ENCODE measurements at regions not wholly inside any gene's neighbourhood (a gene's known extent, or its start where the extent isn't known, plus 50 kb on each side); places are given as distances from the start of the nearest gene placed in this dataset.
"Not testable (repeated sequence)": the region's sequence is repeated elsewhere in the genome, so short reads cannot be mapped to it uniquely, and the experiment has no call there.

DNA sequence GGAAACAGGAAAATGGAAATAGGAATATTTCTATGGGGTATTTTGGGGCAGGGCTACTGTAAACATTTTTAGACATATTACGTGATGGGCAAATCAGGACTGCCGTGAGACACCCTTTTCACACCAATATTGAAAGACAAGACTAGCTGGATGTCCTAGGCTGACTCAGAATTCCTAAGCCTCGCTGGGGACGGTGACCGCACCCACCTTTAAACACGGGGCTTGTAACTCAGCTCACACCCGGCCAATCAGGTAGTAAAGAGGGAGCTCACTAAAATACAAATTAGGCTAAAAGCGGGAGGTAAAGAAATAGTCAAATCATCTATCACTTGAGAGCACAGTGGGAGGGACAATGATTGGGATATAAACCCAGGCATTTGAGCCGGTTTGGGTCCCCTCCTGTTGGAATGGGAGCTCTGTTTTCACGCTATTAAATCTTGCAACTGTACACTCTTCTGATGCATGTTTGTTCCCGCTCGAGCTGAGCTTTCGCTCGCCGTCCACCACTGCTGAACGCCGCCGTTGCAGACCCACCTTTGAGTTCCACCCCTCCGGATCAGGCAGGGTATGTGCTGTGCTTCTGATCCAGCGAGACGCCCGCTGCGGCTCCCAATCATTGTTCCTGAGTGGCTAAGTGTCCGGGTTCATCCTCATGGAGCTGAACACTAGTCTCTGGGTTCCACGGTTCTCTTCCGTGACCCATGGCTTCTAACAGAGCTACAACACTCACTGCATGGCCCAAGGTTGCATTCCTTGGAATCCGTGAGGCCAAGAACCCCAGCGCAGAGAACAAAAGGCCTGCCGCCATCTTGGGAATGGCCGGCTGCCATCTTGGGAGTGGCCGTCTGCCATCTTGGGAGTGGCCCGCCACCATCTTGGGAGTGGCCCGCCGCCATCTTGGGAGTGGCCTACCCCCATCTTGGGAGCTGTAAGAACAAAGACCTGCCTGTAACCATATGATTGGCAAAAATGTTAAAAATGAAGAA, 152.6 kb downstream of the CRLF2 start:
- no peak for DNase-seq (ENCODE audit: low spot score)

DNA sequence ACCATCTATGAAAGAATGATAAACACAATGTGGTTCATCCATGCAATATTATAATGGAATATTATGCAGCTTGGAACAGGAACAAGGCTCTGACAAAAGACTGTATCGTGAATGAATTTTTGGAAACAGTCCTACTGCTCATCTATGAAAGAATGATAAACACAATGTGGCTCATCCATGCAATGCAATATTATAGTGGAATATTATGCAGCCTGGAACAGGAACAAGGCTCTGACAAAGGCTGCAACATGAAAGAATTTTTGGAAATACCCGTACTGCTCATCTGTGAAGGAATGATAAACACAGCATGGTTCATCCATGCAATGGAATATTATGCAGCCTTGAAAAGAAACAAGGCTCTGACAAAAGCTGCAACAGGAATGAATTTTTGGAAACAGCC, 158.8 kb downstream of the CRLF2 start:
- DNase-seq (ENCODE audit: low spot score), result not testable (repeated sequence)

DNA sequence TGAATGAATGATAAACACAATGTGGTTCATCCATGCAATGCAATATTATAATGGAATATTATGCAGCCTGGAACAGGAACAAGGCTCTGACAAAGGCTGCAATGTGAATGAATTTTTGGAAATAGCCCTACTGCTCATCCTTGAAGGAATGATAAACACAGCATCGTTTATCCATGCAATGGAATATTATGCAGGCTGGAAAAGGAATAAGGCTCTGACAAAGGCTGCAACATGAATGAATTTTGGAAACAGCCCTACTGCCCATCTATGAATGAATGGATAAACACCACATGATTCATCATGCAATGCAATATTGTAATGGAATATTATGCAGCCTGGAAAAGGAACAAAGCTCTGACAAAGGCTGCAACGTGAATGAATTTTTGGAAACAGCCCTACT, 159.4 kb downstream of the CRLF2 start:
- DNase-seq (ENCODE audit: low spot score), result no peak

DNA sequence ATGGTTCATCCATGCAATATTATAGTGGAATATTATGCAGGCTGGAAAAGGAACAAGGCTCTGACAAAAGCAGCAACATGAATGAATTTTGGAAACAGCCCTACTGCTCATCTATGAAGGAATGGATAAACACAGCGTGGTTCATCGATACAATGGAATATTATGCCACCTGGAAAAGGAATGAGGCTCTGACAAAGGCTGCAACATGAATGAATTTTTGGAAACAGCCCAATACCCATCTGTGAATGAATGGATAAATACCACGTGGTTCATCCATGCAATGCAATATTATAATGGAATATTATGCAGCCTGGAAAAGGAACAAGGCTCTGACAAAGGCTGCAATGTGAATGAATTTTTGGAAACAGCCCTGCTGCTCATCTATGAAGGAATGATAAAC, 160.4 kb downstream of the CRLF2 start:
- no peak for DNase-seq (ENCODE audit: low spot score)

DNA sequence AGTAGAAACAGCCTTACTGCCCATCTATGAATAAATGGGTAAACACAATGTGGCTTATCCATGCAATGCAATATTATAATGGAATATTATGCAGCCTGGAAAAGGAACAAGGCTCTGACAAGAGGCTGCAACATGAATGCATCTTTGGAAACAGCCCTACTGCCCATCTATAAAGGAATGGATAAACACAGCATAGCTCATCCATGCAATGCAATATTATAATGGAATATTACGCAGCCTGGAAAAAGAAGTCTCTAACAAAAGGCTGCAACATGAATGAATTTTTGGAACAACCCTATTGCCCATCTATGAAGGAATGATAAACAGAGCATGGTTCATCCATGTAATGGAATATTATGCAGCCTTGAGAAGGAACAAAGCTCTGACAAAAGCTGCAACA, 161.0 kb downstream of the CRLF2 start:
- DNase-seq (ENCODE audit: low spot score), result no peak

DNA sequence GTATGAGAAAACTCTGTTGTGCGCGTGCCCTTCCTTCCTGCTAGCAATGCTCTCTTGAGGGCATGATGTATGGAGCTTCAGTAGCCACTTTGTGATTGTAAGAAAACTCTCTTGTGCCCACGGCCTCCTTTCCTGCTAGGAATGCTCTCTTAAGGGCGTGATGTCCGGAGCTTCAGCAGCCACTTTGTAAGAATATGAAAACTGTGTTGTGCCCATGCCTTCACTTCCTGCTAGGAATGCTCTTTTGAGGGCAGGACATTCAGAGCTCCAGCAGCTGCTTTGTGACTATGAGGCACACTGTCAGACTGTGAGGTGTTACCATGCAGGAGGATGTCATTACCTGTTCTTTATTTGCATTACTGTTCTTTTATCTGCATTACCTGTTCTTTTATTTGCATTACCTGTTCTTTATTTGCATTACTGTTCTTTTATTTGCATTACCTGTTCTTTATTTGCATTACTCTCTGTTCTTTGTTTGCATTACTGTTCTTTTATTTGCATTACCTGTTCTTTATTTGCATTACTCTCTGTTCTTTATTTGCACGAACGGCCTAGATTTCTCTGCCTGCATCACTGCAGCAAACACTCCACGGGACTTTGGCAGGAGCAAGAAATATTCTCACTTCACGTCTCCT, 166.7 kb downstream of the CRLF2 start:
- no peak for DNase-seq (ENCODE audit: low spot score)

DNA sequence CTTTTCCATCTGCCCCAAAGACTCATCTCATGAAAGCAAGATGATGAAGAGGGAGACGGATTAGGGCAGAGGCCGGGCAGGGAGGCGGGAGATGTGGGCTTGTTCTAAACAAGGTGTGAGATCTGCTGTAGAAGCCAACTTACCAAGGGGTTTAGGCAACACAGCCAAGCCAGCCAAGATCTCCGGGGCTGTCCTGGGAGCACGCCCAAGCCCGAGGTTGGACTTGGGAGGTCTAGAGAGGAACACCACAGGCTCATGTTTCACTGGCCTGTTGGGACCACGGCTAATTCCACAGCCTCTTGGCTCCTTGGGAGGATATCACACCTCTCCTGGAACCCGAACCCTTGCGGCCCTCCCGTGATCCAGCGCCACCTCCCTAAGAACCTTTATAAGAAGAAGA, 171.4 kb downstream of the CRLF2 start:
- no peak for DNase-seq (ENCODE audit: low spot score)

DNA sequence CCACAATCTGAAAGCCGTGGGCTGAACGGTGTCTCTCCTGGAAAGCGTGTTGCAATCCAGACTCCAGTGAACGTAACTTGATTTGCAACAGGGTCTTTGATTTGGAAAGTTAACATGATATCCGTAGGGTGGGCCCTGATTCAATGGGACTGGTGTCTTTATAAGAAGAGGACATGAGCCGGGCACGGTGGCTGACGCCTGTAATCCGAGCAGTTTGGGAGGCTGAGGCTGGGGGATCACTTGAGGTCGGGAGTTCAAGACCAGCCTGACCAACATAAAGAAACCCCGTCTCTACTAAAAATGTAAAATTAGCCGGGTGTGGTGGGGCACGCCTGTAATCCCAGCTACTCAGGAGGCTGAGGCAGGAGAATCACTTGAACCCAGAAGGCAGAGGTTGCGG, 176.5 kb downstream of the CRLF2 start:
- DNase-seq (ENCODE audit: low spot score), result not testable (repeated sequence)

DNA sequence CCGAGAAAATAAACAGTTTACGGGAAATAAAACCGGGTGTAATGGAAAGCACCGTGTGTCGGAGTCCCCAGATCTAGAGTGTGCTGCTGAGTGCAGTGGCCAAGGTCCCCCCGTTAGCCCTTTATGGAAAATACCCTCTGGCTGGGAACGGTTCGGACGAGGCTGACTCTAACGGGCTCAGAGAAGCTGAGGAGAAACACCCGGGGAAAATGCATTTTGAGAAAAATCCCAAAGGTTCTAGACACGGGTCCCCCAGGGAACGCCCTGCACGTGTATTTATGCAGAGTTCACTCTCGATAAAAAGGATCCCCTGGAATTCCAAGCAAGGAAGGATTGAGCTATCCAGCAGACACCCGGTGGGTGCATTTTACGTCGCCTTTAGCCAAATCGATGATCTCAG, 177.2 kb downstream of the CRLF2 start:
- DNase-seq (ENCODE audit: low spot score), result no peak

DNA sequence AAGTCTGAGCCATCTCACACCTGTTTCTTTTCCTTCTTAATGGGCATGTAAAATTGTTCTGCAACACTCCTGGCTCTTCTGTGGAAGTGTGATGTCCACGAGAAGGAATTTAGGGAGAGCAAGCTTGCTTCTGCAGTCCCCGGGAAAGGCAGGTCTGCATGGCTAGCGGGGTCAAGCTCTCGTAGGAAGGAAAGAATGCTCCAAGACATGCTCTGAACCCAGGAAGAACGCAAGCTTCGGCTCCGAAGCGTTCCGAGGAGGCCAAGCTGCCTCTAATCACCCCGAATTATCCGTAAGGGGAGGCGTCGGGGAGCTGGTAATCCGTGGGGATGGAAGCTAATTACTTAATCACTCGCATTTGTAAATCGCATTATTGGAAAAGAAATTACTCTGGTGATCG, 177.7 kb downstream of the CRLF2 start:
- no peak for DNase-seq (ENCODE audit: low spot score)

DNA sequence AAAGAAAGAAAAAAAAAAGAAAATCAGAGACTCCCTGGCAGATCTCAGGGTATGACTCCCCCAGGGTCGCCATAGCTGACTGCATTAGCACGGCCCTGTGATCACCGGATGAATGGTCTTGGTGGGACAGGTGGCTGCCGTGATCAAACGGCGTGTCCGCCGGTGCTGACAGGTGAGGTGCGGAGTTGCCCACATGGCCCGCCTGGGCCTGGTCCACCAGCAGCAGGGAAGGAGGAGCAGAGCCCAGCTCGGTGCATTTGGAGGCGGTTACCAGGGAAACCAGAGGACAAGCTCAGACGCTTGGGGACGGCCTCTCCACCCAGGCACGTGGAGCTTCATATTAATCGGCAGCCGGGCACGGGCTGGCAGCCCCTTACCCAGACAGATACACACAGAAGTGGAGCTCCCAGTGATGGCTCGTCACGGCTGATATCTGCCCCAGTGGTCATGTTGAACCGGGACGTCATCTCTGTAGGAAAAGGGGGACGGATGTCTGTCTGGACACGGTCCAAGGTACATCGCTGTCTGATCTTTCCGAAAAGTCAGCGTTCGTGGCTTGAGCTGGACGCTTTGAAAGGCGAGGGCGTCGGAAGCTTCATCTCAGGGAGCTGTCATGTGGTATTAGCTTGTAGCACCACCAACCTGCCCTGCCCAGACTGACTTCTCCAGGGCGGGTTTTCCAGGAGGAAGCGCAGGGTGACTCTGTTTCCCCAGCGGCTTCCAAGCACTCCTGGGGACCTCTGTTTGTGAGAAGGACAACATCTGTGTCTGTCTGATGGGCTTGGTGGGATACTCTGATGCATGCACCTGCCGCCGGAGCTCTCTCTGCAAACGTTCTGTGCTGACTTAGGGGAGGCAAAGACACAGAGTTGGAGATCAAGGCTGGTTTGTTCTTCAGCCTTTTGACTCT, 180.7 kb downstream of the CRLF2 start:
- no peak for DNase-seq (ENCODE audit: low spot score)

DNA sequence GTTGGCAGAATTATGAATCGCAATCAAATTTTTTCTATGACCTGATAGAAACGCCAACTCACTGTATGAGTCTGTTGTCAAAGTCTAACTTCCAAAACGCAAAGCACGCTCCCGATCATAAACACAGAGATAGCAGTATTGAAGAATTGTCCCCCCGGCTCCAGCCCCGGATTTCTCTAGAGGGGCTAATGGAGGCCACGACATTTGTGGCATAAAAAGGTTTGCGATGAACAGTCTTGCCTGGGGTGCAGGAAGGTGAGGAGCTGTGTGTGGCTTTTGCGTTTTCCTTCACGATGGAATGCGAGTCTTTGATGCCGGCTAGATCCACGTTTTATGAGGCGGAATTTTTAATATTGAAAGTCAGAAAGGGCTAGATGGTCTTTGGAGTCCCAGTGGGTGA, 183.0 kb downstream of the CRLF2 start:
- DNase-seq (ENCODE audit: low spot score), result no peak

DNA sequence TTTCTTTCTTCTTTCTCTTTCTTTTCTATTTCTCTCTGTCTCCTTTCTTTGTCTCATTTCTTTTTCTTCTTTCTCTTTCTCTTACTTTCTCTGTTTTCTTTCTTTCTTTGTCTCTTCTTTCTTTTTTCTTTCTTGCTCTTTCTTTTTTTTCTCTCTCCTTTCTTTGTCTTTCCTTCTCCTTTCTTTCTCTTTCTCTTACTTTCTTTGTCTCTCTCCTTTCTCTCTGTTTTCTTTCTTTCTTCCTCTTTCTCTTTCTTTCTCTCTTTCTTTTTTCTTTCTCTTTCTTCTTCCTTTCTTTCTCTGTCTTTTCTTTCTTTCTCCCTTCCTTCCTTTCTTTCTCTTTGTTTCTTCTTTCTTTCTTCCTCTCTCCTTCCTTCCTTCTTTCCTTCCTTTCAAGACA, 184.8 kb downstream of the CRLF2 start:
- no peak for DNase-seq (ENCODE audit: low spot score)

DNA sequence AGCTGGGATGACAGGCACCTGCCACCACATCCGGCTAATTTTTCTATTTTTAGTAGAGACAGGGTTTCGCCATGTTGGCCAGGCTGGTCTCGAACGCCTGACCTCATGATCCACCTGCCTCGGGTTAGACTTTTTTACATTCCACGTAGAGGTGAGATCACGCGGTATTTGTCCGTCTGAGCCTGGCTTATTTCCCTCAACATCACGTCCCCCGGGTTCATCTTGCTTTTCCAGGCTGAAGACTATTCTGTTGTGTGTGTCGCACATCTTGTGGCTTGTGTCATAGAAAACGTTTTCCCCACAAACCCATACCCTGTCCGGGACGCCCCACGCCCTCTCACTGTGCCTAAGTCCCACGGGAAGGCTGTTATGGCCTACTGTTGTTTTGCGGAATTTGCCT, 185.3 kb downstream of the CRLF2 start:
- no peak for DNase-seq (ENCODE audit: low spot score)

DNA sequence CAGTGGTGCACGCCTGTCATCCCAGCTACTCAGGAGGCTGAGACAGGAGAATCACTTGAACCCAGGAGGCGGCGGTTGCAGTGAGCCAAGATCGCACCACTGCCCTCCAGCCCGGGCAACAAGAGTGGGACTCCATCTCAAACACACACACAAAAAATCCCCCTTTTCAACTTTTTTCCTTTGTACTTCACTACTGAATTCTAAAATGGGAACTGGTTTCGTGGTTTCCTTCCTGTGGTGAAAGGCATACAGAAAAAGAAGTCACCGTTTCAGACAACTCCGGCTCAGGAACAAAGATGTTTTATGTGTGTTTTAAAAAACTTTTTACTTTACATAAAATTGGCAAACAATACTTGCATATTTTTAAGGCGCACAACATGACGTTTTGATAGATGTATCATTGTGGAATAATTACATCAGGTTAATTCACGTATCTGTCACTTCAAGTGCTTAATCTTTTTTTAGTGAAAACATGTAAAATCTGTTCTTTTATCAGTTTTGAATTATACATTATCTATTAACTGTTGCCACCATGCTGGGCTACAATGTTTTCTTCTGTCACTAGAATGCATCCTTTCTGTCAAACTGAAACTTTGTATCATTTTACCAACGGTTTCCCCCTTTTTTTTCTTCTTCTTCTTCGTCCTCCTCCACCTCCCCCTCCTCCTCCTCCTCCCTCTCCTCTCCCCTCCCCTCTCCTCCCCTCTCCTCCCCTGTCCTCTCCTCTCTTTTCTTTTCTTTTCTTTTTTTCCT, 186.0 kb downstream of the CRLF2 start:
- no peak for DNase-seq (ENCODE audit: low spot score)

DNA sequence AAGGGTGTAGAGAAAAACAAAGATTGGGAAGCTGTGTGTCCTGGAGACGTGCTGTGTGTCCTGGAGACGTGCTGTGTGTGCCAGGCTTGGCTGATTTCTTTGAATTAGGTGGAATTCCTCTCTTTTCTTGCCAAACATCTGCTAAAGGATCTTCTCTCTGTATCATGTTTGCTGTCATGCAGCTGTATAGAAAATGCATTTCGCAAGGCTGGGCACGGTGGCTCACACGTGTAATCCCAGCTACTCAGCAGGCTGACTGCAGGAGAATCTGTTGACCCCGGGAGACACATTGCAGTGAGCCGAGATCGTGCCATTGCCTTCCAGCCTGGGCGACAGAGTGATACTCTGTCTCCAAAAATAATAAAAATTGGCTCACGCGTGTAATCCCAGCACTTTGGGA, 187.0 kb downstream of the CRLF2 start:
- DNase-seq (ENCODE audit: low spot score), result no peak

DNA sequence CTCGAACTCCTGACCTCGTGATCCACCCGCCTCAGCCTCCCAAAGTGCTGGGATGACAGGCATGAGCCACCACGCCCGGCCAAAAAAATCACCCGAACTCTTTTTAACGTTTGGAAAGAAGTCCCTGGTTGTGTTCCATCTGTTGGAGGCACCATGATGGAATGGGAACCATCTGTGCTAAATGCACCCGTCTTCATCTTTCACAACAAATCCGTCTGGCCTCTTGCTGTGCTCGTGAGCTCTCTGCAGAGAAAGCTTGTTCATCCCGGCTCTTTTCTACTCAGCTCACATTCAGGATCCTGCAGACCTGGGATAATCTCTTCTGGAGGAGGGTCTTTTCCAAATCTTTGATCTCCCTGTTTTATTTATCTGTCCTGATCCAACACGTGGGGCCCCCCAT, 188.8 kb downstream of the CRLF2 start:
- DNase-seq (ENCODE audit: low spot score), result no peak

DNA sequence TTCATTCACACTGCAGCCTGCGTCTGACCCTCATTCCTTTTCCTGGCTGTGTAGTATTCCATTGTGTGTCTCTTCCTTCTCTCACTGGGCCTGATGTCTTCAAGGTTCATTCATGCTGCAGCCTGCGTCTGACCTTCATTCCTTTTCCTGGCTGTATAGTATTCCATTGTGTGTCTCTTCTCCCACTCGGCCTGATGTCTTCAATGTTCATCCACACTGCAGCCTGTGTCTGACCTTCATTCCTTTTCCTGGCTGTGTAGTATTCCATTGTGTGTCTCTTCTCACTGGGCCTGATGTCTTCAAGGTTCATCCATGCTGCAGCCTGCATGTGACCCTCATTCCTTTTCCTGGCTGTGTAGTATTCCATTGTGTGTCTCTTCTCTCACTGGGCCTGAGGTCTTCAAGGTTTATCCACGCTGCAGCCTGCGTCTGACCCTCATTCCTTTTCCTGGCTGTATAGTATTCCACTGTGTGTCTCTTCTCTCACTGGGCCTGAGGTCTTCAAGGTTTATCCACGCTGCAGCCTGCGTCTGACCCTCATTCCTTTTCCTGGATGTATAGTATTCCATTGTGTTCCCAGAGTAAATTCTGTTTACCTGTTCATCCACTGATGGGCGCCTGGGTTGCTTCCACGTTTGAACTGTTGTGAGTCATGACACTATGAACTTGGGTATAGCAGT, 191.0 kb downstream of the CRLF2 start:
- not testable (repeated sequence) for DNase-seq (ENCODE audit: low spot score)

DNA sequence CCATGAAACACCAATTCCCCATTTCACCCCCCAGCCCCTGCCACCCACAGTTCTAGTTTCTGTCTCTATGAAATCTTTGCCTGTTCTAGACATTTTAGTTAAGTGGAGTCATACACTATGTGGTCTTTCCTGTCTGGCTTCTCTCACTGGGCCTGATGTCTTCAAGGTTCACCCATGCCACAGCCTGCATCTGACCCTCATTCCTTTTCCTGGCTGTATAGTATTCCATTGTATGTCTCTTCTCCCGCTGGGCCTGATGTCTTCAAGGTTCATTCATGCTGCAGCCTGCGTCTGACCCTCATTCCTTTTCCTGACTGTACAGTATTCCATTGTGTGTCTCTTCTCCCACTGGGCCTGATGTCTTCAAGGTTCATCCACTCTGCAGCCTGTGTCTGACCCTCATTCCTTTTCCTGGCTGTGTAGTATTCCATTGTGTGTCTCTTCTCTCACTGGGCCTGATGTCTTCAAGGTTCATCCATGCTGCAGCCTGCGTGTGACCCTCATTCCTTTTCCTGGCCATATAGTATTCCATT, 191.7 kb downstream of the CRLF2 start:
- no peak for DNase-seq (ENCODE audit: low spot score)

DNA sequence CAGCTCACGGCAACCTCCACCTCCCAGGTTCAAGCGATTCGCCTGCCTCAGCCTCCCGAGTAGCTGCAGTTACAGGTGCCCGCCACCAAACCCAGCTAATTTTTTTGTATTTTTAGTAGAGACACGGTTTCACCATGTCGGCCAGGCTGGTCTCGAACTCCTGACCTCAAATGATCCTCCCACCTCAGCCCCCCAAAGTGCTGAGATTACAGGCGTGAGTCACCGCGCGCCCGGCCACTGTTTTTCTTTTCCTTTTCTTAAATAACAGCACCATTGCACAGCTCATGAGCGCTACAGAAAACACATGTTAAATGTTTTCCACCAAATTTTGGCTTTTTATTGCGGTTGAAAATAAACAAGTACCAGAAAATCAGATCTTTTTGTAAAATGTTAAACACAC, 195.5 kb downstream of the CRLF2 start:
- not testable (repeated sequence) for DNase-seq (ENCODE audit: low spot score)

DNA sequence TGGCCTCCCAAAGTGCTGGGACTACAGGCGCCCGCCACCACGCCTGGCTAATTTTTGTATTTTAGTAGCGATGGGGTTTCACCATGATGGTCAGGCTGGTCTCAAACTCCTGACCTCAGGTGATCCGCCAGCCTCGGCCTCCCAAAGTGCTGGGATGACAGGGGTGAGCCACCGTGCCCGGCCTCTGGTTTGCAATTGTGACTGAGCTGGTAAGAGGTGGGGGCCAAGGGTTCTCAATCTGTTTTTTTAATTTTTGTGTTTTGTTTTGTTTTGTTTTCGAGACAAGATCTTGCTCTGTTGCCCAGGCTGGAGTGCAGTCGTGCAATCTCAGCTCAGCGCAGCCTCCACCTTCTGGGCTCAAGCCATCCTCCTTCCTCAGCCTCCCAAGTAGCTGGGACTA, 196.2 kb downstream of the CRLF2 start:
- not testable (repeated sequence) for DNase-seq (ENCODE audit: low spot score)

Measured in AG20443 (cell line).